Stimulated activated CD8-positive, alpha-beta memory T cell treated with anti-CD3 and anti-CD28 coated beads, Interleukin-15, amount 100 ng/mL, for 48 hours (primary cell): ENCODE measurements at regions not wholly inside any gene's neighbourhood (a gene's known extent, or its start where the extent isn't known, plus 50 kb on each side); places are given as distances from the start of the nearest gene placed in this dataset.
"Not testable (repeated sequence)": the region's sequence is repeated elsewhere in the genome, so short reads cannot be mapped to it uniquely, and the experiment has no call there.

Experiments used
- DNase-seq, 2 donors: peaks; one replicate each; pipeline ENCODE4 v3.0.0-alpha.2; 2020; ENCODE audit warnings: low read depth in 2 of 2

- DNase-seq: no peak
Measured at GRCh38 chr2:7752291-7752690, 835.1 kb downstream of the RNF144A start.

DNA sequence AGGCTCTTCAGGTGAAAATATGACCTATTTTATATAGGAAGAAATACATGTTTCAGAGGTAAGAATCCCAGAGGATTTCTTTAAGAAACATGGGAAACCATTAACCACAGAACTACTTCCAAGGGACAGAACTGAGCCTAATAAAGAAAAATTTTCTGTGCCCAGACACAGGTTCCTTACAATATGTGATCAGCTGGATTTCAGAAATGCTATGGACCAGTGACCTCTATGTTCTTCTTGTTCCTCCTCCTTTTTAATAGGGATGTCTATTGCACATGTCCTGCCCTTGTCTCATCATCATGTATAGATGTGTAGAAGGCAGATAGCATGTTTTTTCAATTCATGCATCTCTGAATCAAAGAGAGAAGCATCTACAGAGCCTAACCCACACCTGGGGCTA is 836.6 kb downstream of the RNF144A start:
- DNase-seq: no peak

DNA sequence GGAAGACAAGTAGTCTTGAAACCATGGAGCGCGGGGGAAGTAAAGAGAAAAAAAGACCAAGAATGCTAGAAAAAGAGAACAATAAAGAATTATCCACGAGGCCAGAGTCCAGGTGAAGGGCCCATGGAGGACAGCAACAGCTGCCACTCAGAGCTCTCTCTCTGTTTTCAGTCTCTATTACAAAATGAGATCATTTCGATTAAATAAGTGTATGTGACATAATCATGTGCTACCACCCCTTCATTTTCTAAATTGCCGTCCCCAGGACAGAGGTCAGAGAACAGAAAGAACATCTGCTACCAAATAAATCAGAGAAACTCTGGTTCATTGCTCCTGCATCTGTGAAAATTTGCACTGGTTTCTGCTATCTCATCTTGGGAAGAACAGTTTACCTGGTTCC is 838.7 kb downstream of the RNF144A start:
- no peak for DNase-seq

DNA sequence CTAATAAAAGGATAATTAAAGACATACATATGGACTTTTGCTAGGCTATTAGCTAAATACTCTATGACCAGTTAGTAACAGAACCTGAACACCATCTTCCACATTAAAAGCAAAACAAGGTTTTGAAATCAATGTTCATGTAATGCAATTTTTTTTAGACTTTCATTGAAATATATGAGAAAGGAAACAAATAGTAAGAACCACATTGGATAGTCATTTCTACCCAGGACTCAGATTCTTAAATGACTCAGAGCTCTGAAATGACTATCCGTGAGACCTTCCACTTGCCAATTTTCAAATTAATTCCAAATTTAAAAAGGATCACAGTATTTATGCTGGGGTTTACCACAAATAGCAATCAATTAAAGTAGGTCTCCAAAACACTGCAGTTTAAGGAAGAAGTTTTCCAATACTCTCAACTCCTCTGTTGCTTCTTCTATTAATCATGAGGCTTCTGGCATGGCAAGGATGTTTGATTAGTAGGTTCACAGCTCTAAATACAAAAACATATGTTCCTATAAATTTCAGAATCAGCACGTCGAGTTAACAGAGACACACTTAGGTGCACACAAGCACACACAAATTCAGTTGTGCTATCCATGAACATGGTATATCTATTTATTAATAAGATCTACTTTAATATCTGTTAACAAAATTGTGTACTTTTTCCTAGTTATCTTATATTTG is 841.0 kb downstream of the RNF144A start:
- DNase-seq: no peak

DNA sequence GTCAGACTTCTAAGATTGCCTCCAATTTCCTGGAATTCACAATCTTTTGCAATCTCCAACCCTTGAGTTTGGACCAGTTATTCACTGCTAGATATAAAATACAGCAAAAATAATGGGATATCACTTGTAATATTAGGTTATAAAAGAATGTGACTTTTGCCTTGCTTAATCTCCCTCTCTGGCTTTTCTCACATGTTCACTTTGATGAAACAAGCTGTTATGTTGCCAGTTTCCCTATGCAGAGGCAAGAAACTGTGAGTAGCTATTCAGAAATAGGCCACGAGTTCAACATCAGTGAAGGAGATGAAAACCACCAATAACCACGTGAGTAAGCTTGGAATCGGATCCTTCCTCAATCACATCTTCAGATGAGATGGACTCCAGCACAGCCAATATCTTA is 842.7 kb downstream of the RNF144A start:
- no peak for DNase-seq

DNA sequence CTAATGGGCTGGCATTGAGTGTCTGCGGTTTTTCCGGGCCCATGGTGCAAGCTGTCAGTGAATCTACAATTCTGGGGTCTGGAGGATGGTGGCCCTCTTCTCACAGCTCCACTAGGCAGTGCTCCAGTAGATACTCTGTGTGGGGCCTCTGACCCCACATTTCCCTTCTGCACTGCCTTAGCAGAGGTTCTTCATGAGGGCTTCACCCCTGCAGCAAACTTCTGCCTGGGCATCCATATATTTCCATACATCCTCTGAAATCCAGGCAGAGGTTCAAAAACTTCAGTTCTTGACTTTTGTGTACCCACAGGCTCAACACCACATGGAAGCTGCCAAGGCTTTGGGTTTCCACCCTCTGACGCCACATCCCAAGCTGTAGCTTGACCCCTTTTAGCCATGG is 846.2 kb downstream of the RNF144A start:
- DNase-seq: not testable (repeated sequence)

GRCh38 chr2:7765236-7765635 is 848.0 kb downstream of the RNF144A start:
- DNase-seq: no peak

DNA sequence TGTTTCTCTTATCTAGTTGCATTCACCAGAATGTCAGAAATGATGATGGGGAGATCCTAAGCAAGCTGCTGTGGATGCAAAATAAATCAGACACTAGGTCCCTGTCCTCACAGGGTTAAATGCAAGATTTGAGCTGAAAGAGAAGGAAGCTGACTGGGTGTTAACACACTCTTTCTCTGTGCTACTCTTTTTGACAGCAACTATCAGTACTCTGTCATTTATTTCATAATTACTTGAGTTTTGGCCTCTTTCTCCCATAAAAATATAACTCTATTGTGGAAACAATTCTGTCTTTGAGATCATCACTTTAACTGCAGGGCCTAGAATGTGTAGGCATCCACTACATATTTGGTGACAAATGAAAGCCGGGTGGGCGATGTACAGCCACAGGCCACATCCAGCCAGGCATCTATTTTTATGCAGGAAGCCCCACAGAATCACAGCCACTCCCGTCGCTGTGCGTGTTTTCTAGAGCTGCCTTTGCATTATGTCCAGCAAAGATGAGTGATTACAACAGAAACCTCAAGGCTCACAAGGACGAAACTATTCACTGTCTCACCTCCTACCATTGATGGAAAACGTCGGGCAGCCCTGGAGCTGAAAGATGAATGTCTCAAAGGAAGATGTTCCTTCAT is 849.0 kb downstream of the RNF144A start:
- DNase-seq: peak in 1 of 2 donors; percentile 34

DNA sequence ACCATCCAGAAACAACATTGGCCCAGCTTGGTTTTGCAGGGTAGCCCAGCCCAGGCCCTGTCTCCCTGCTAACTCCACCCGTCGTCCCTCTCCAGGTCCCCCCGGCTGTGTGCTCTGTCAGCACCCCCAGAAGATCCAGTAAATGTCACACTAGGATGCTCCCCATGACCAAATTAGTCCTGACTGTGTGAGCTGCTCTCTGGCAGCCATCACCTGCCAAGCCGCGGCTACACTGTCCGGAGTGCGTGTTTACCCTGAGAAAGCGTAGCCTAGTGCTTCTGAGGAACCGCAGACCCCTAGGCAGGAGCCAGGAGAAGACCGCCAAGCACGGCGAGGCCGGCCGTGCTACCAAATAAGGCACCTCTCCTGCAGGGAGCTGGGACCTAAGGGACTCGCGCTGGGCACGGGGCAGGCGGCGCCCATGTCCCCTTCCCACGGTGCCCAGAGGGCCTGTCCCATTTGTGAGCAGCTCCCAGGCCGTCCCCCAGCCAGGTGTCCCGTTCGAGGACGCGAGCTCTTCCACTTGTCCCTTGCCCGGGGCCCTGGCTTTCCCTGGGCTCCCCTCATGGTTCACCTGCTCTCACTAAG is 849.9 kb downstream of the RNF144A start:
- no peak for DNase-seq

GRCh38 chr2:7767902-7768301 is 850.7 kb downstream of the RNF144A start:
- DNase-seq: no peak

DNA sequence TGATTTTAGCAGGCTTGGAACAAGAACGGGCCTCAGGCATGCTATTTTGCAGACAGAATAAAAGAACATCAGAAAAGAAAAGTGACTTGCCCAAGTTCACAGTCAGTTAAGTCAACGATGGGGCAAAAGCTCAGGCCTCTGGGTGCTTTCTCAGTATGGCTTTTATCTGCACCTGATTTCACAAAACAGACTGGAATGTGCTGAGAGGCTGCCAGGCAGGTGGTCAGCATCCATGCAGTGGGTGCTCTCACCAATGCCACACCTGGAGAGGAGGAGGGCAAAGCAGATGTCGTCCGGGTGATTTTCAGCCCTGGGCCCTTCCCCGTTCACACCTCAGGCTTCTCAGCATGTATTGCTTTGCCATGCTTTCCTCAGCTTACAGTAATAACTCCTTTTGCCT is 854.6 kb downstream of the RNF144A start:
- no peak for DNase-seq

DNA sequence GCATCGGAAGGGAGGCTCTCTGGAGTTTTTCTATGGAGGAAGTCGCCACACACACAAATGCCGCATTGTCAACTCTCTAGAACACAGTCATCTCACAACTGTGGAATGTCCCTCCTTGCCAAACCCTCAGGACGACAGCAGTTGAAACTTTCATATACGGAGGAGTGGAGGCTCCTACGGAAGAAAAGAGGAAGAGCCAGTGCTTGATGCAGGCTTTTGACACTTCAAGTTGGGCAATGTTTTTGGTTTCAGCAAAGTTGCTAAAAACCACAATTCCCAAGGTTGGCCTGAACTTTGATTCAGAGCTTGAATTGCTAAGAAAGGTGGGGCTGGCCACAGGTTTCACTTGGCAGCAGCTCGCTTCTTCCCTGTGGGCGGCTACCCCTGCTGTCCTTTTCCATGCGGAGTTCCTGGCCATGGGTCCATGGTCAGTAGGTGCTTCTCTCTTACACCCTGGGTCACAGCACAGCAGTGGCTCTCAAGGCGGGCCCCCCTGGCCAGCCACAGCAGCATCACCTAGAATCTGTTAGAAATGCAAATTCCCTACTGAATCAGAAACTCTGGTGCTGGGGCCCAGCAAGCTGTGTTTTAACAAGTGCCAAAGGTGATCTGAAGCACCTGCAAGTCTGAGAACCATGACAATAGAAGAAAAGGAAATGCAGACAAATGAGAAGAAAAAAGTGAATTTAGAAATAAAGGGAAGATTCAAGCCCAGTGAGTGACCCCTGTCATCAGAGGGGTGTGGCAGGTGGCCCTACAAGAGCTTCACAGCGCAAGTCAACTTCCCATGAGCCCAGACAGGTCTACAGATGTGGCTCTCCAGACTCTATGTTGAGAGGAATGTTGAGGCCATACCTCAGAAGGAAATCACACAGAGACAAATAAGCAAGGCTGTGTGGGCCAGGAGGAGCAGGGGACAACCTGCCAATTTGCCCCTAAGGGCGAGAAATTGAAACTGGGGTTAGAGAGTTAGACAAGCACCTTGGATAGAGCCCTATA is 856.4 kb downstream of the RNF144A start:
- peak; percentile 46 to 48 for DNase-seq

- DNase-seq: peak; percentile 5 to 19
Measured at GRCh38 chr2:7774481-7774880, 857.3 kb downstream of the RNF144A start.

DNA sequence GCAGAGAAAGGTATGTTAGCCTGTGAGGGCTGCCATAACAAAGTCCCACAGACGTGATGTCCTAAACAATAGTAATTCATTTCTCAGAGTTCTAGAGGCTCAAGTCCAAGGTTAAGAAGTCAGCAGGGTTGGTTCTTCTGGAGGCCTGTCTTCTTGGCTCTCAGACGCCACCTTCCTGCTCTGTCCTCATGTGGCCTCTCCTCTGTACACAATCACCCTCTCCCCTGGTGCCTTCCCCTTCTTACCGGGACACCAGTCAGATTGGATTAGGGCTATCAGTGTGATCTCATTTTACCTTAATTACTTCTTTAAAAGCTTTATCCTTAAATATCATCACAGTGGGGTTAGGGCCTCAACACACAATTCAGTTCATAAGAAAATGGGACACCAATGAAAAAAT is 860.5 kb downstream of the RNF144A start:
- no peak for DNase-seq

DNA sequence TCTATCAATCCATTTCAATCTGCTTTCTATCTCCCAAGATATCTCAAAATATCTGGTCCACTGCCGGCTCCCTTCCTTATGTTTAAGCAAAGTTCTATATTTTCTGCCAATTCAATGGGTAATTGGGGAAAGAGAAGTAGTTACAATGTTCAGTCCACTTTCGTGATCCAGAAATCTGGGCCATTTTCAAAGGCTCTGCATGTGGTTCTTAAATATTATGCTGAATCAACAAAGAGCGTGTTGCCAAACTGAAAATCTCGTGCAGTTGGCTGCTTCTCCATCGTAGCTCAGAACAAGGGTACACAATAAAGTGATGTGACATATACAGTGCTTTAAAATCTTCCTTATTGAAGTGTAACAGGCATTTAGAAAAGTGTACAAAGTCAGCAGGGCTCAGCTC is 863.1 kb downstream of the RNF144A start:
- DNase-seq: no peak

- DNase-seq: no peak
Measured at GRCh38 chr2:7785700-7786099, 868.5 kb downstream of the RNF144A start.

- DNase-seq: no peak
Measured at GRCh38 chr2:7788736-7789135, 871.5 kb downstream of the RNF144A start.

DNA sequence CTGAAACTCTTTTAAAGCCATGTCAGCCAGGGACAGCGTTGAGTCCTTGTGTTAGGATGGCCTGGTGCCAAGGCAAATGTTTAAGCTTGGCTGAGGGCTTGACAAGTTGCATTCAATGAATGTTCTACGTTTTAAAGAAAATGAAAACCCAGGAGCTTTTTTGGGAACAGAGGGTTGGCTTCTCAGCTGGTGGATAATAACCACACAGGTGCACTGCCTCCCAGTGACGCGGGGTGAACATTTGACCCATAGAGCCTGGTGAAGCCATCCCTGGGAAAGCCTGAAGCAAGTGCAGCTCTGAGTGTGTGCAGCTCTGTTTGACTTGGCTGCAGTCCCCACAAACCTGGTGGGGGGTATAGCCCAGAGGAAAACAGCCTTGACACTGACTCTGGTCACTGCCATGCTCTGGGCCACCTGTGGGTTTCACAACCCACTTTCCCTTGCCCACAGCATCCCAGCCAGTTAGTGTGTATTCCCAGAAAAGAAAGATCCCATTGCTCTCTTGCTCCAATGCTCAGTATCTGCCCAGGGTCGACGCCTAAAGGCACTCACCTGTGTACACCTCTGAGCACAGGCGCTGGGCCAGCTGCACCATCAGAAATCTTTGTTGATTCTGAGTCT is 874.9 kb downstream of the RNF144A start:
- no peak for DNase-seq

GRCh38 chr2:7795778-7796563 is 878.8 kb downstream of the RNF144A start:
- DNase-seq: no peak

- no peak for DNase-seq
Measured at GRCh38 chr2:7800031-7800430, 881.8 kb upstream of the ID2 start.

DNA sequence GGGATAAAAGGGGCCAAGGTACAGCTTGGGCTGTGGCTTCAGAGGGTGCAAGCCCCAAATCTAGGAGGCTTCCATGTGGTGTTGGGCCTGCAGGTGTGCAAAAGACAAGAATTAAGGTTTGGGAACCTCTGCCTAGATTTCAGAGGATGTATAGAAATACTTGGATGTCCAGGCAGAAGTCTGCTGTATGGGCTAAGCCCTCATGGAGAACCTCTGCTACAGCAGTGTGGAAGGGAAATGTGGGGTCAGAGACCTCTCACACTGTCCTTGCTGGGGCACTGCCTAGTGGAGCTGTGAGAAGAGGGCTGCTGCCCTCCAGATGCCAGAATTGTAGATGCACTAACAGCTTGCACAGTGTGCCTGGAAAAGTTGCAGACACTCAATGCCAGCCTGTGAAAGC is 880.6 kb upstream of the ID2 start:
- DNase-seq: no peak
